Ascending aorta (tissue), 2 donors: ENCODE measurements at regions not wholly inside any gene's neighbourhood (a gene's known extent, or its start where the extent isn't known, plus 50 kb on each side); places are given as distances from the start of the nearest gene placed in this dataset.
A peak's percentile ranks its signal among the peaks of the same experiment; 100 is the strongest.

Source experiments
- DNase-seq, 2 donors: peaks; one replicate each; pipeline ENCODE4 v3.0.0-alpha.2; 2019; ENCODE audit warnings: low spot score in 2 of 2
- H3K27ac ChIP-seq, 2 donors: fragments of 200-600 bp; sonication (generic); one replicate each; pipeline ENCODE4 v1.5.1; 2016 to 2017; ENCODE audit warnings: mild to moderate bottlenecking in 1 of 2
- H3K27me3 ChIP-seq: fragments of 200-600 bp; sonication (generic); one replicate; pipeline ENCODE4 v1.5.1; 2017
- H3K36me3 ChIP-seq, 2 donors: fragments of 200-600 bp; sonication (generic); one replicate each; pipeline ENCODE4 v1.5.1; 2016
- H3K4me1 ChIP-seq, 2 donors: fragments of 200-600 bp; sonication (generic); one replicate each; pipeline ENCODE4 v1.5.1; 2016 to 2017; ENCODE audit warnings: mild to moderate bottlenecking in 1 of 2
- H3K4me3 ChIP-seq, 2 donors: fragments of 200-600 bp; sonication (generic); one replicate each; pipeline ENCODE4 v1.5.1; 2016 to 2017; ENCODE audit warnings: mild to moderate bottlenecking in 1 of 2
- H3K9me3 ChIP-seq, 2 donors: fragments of 200-600 bp; sonication (generic); one replicate each; pipeline ENCODE4 v1.5.1; 2016
- intact Hi-C: fragments of 100-400 bp; cut with DNase I; formaldehyde crosslinking; loops from one replicate; pipeline ENCODE4 v1.15.1; 2023
- TF ChIP-seq, protein P1 (sequence below), 3 experiments: fragments of 200-600 bp in 2 of 3; fragments of 450-650 bp in 1 of 3; sonication (generic) in 2 of 3; IDR thresholded peaks; one replicate each; pipeline ENCODE4 v1.5.1; 2016 to 2019; ENCODE audit warnings: antibody characterized with exemption in 3 of 3, mild to moderate bottlenecking in 1 of 3, moderate library complexity in 1 of 3

DNA sequence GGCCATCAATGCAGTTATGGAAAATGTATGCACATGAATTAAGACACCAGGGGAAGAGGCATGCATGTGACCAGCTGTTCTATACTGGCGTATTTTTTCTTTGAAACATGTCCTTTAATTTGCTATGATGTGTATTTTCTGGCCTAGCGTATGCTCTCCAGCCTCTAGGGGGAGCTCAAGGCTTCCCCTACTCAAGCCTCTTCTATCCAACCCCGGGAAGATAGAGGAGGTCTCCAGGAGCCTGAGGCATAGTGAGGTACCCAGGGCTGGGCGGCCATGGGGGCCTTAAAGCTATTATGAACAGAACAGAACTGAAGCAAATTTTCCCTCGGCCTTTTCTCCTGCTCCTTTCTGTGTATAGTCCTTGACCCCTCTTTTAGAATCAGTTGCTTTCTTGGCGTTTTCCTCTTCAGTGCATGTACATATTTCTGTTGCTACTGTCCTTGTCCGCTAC is 528.9 kb downstream of the MAFB start:
- peak in 1 of 2 donors; percentile 71 for DNase-seq
- H3K27me3 ChIP-seq, result no peaks in the 10 kb centered on the region
- no peaks in the 10 kb centered on the region for H3K9me3 ChIP-seq
- no peaks in the 10 kb centered on the region for H3K36me3 ChIP-seq
- TF ChIP-seq, protein P1, sequence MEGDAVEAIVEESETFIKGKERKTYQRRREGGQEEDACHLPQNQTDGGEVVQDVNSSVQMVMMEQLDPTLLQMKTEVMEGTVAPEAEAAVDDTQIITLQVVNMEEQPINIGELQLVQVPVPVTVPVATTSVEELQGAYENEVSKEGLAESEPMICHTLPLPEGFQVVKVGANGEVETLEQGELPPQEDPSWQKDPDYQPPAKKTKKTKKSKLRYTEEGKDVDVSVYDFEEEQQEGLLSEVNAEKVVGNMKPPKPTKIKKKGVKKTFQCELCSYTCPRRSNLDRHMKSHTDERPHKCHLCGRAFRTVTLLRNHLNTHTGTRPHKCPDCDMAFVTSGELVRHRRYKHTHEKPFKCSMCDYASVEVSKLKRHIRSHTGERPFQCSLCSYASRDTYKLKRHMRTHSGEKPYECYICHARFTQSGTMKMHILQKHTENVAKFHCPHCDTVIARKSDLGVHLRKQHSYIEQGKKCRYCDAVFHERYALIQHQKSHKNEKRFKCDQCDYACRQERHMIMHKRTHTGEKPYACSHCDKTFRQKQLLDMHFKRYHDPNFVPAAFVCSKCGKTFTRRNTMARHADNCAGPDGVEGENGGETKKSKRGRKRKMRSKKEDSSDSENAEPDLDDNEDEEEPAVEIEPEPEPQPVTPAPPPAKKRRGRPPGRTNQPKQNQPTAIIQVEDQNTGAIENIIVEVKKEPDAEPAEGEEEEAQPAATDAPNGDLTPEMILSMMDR (IDR thresholded peaks at IDR 0.05), result peak; percentile 40 to 82 (median 61)
- H3K27ac ChIP-seq, result no peak overlapping the region
- intact Hi-C loops, result loop anchor here (1.0 to 10.0 kb wide), 2 partner anchors 530 to 805 kb away; no protein-coding TSS in a partner anchor
- no peak overlapping the region for H3K4me3 ChIP-seq
- no peaks in the 10 kb centered on the region for H3K4me1 ChIP-seq

DNA sequence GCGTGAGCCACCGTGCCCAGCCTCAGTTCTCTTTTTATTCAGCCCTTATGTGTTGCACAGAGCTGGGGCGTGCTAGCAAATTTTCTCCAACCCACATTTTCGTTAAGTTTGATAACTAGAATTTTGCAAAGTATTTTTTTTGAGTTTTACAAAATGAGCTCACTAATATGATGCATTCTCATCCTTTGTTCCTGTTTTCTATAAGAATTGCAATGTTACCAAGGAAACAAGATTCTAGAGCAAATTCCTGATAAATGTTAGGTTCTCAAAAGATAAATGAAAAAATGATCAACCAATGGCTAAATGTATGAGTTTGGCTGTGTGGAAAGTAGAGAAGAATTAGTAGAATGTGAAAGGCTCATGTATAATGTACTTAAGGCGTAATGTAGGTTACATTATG is 529.8 kb downstream of the MAFB start:
- Histone ChIP-seq H3K9me3 (no peaks in the 10 kb centered on the region), H3K27ac (no peak overlapping the region), H3K4me3 (no peak overlapping the region), H3K27me3 (no peaks in the 10 kb centered on the region), H3K36me3 (no peaks in the 10 kb centered on the region), H3K4me1 (no peaks in the 10 kb centered on the region)
- TF ChIP-seq, protein P1 (IDR thresholded peaks at IDR 0.05), result no peak
- no peak for DNase-seq
- intact Hi-C loops, result loop anchor here (10.0 kb wide), 1 partner anchor 96 kb away; no protein-coding TSS in a partner anchor

DNA sequence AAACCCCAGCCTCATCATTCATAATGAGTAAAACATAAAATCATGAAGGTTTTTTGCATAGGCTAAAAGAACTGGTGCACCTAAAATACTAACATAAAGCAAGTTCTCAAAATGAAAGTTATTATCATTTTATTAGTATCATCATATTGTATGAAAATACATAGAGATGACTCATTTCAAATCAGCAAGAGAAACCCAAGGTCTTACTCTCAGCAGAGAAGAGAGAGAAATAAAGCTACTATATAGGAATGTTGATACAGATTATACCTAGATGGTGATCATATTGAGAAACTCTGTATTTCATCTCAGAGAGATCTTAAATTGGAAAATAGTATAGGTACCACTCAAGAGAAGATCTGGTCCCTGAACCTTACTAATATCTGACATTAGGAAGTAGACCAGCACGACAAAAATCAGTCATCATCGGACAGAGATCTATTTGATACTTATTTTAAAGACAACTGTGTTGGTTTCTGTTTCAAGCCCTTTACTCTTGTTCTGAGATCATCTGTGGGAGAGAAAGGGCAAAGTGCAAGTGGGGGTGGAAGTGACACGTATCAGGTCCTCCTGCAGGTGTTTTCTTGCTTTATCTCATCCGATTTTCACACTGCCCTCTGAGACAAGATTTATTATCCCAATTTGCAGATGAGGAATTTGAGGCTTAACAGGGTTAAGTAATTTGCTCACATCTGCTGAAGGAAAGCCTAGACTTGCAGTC is 532.3 kb downstream of the MAFB start:
- H3K36me3 ChIP-seq, result no peaks in the 10 kb centered on the region
- TF ChIP-seq, protein P1 (IDR thresholded peaks at IDR 0.05), result no peak
- H3K4me1 ChIP-seq, result no peaks in the 10 kb centered on the region
- intact Hi-C loops, result loop anchor here (10.0 kb wide), 1 partner anchor 98 kb away; no protein-coding TSS in a partner anchor
- H3K27me3 ChIP-seq, result no peaks in the 10 kb centered on the region
- no peak overlapping the region for H3K27ac ChIP-seq
- no peaks in the 10 kb centered on the region for H3K9me3 ChIP-seq
- no peak for DNase-seq
- H3K4me3 ChIP-seq, result no peak overlapping the region

DNA sequence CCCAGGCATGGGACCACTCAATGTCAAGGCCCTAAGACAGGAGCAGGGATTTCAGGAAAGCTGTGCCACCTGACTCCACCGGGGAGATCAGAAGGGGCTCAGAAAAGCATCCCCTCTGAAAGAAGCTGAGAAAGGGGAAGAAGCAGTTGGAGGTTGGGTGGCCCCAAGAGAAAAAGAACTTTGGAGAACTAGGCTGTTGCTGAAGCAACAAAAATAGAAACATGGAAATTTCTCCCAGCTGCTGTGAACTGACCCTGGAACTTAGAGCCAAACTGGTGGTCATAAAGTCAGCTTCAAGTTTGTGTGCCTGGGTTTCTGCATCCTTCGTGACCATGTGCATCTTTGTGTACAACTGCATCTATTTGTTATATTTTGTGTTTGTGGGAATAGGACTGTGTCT is 534.5 kb downstream of the MAFB start:
- H3K4me1 ChIP-seq, result no peaks in the 10 kb centered on the region
- intact Hi-C loops, result loop anchor here (10.0 kb wide), 1 partner anchor 100 kb away; no protein-coding TSS in a partner anchor
- no peak overlapping the region for H3K4me3 ChIP-seq
- TF ChIP-seq, protein P1 (IDR thresholded peaks at IDR 0.05), result no peak
- no peak overlapping the region for H3K27ac ChIP-seq
- no peaks in the 10 kb centered on the region for H3K9me3 ChIP-seq
- DNase-seq, result no peak
- no peaks in the 10 kb centered on the region for H3K27me3 ChIP-seq
- H3K36me3 ChIP-seq, result no peaks in the 10 kb centered on the region

DNA sequence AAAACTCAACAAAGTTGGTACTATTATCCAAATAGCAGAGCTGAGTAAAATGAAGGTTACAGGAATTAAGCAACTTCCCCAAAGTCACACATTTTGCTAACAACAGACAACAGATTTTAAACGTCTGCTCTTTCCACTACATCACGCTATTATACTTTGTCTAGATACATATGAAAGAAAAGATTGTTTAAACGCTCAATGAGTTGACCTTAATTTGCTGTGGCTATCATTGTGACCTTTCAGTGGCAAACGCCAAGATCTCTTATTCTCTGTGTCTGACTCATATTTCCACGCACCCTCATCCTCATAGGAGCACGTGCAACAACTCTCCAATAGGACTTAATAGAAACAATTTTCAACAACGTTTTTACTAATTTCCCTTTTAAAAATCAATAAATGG is 540.1 kb downstream of the MAFB start:
- no peak for DNase-seq
- no peaks in the 10 kb centered on the region for H3K36me3 ChIP-seq
- no peaks in the 10 kb centered on the region for H3K4me1 ChIP-seq
- no peaks in the 10 kb centered on the region for H3K9me3 ChIP-seq
- H3K4me3 ChIP-seq, result no peak overlapping the region
- H3K27me3 ChIP-seq, result no peaks in the 10 kb centered on the region
- TF ChIP-seq, protein P1 (IDR thresholded peaks at IDR 0.05), result no peak
- H3K27ac ChIP-seq, result no peak overlapping the region
- intact Hi-C loops, result no loop called here
